ENCODE measurements at regions not wholly inside any gene's neighbourhood (a gene's known extent, or its start where the extent isn't known, plus 50 kb on each side); places are given as distances from the start of the nearest gene placed in this dataset.

GRCh38 chr6:21801446-21802174 is 208.1 kb downstream of the SOX4 start:
- Histone ChIP-seq H3K27ac (ENCODE audit: low read depth, low read length, poor library complexity, severe bottlenecking) (no peak overlapping the region), H3K4me2 (ENCODE audit: low read length) (no peak overlapping the region)

DNA sequence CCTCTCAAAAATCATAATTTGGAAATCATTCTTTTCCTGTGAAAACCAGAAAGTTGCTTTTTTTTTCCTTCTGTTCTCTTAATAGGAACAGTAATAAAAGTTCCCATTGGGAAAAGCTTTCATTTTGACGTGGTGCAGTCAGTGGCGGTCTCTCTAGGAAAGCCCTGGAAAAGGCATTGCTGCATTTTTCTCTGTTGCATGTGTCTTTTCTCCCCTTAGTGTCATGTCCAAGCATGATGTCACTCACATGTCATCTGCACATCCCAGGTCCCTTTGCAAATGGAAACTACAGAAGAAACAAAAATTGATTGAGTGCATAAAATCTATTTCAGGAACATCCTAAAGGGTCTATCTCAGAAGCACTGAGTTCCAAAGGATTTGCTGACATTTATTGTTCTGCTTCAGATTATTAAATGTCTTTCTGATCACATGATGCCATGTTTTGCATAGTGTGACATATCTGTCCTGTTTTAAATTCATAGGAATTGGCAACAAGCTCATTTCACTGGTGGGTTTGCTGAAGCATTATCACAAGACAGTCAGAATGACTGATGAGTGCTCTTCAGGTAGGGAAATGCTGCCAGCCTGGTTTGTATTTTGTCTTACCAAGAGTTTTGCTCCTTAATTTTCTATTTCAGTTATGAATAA is 208.7 kb downstream of the SOX4 start:
- Histone ChIP-seq H3K4me2 (ENCODE audit: low read length) (no peak overlapping the region), H3K9ac (ENCODE audit: low read length) (no peak overlapping the region), H3K27me3 (ENCODE audit: insufficient read depth, low read length) (no peaks in the 10 kb centered on the region), H3F3A (ENCODE audit: insufficient read depth, low read length) (no peaks in the 10 kb centered on the region), H3K4me1 (ENCODE audit: insufficient read depth, low read length, severe bottlenecking) (no peaks in the 10 kb centered on the region), H3K79me2 (ENCODE audit: insufficient read depth, low read length) (no peaks in the 10 kb centered on the region), H3K4me3 (ENCODE audit: low read depth, low read length, poor library complexity, severe bottlenecking) (no peak overlapping the region), H3K9me3 (ENCODE audit: low read length) (no peaks in the 10 kb centered on the region), H3K9me2 (ENCODE audit: low read depth, low read length) (no peaks in the 10 kb centered on the region), H3K27ac (ENCODE audit: low read depth, low read length, poor library complexity, severe bottlenecking) (no peak overlapping the region), H4K20me1 (ENCODE audit: insufficient read depth, low read length) (no peaks in the 10 kb centered on the region), H2AFZ (ENCODE audit: low read length) (no peak overlapping the region), H3K36me3 (ENCODE audit: insufficient read depth, low read length) (no peaks in the 10 kb centered on the region)
- TF ChIP-seq EZH2 (IDR thresholded peaks at IDR 0.05; ENCODE audit: borderline replicate concordance, low read length) (no peak), CTCF (IDR thresholded peaks at IDR 0.05; ENCODE audit: low read length) (no peak)

More at GRCh38 chr6:21801446-21802174, 208.1 kb downstream of the SOX4 start:
- Histone ChIP-seq H4K20me1 (ENCODE audit: insufficient read depth, low read length) (no peaks in the 10 kb centered on the region), H3K79me2 (ENCODE audit: insufficient read depth, low read length) (no peaks in the 10 kb centered on the region), H3K4me3 (ENCODE audit: low read depth, low read length, poor library complexity, severe bottlenecking) (no peak overlapping the region), H3K9me2 (ENCODE audit: low read depth, low read length) (no peaks in the 10 kb centered on the region), H3K4me1 (ENCODE audit: insufficient read depth, low read length, severe bottlenecking) (no peaks in the 10 kb centered on the region), H3K27me3 (ENCODE audit: insufficient read depth, low read length) (no peaks in the 10 kb centered on the region), H3K36me3 (ENCODE audit: insufficient read depth, low read length) (no peaks in the 10 kb centered on the region), H3F3A (ENCODE audit: insufficient read depth, low read length) (no peaks in the 10 kb centered on the region), H2AFZ (ENCODE audit: low read length) (no peak overlapping the region), H3K9me3 (ENCODE audit: low read length) (no peaks in the 10 kb centered on the region), H3K9ac (ENCODE audit: low read length) (no peak overlapping the region)
- TF ChIP-seq EZH2 (IDR thresholded peaks at IDR 0.05; ENCODE audit: borderline replicate concordance, low read length) (no peak), CTCF (IDR thresholded peaks at IDR 0.05; ENCODE audit: low read length) (no peak)

GRCh38 chr6:21804941-21805610 is 211.5 kb downstream of the SOX4 start:
- Histone ChIP-seq H3K4me3 (ENCODE audit: low read depth, low read length, poor library complexity, severe bottlenecking) (no peak overlapping the region), H3K36me3 (ENCODE audit: insufficient read depth, low read length) (no peaks in the 10 kb centered on the region), H3K9me2 (ENCODE audit: low read depth, low read length) (no peaks in the 10 kb centered on the region), H3F3A (ENCODE audit: insufficient read depth, low read length) (no peaks in the 10 kb centered on the region), H3K27ac (ENCODE audit: low read depth, low read length, poor library complexity, severe bottlenecking) (no peak overlapping the region), H3K4me2 (ENCODE audit: low read length) (no peak overlapping the region), H3K9me3 (ENCODE audit: low read length) (no peaks in the 10 kb centered on the region), H3K9ac (ENCODE audit: low read length) (no peak overlapping the region), H3K79me2 (ENCODE audit: insufficient read depth, low read length) (no peaks in the 10 kb centered on the region), H3K4me1 (ENCODE audit: insufficient read depth, low read length, severe bottlenecking) (no peaks in the 10 kb centered on the region), H2AFZ (ENCODE audit: low read length) (no peak overlapping the region), H3K27me3 (ENCODE audit: insufficient read depth, low read length) (no peaks in the 10 kb centered on the region), H4K20me1 (ENCODE audit: insufficient read depth, low read length) (no peaks in the 10 kb centered on the region)
- TF ChIP-seq CTCF (IDR thresholded peaks at IDR 0.05; ENCODE audit: low read length) (no peak), EZH2 (IDR thresholded peaks at IDR 0.05; ENCODE audit: borderline replicate concordance, low read length) (no peak)

Data from OCI-LY1 (cell line).